Liver (tissue), 8 donors: ENCODE measurements at regions not wholly inside any gene's neighbourhood (a gene's known extent, or its start where the extent isn't known, plus 50 kb on each side); places are given as distances from the start of the nearest gene placed in this dataset.

Source experiments
- DNase-seq: peaks from one replicate; pipeline ENCODE4 v3.0.0-alpha.2; 2017; ENCODE audit warnings: low spot score
- H3K27ac ChIP-seq, 2 donors: one replicate each; pipeline ENCODE4 v1.7.0; 2013; ENCODE audit warnings: inconsistent platforms in 2 of 2, low read length in 2 of 2, control low read depth in 1 of 2, low read depth in 1 of 2, mild to moderate bottlenecking in 1 of 2
- H3K27me3 ChIP-seq, 4 donors: one replicate each; pipeline versions ENCODE4 v1.6.1 to v1.7.0; 2013; ENCODE audit warnings: low read length in 3 of 4, inconsistent platforms in 1 of 4, mild to moderate bottlenecking in 1 of 4, moderate library complexity in 1 of 4; ENCODE audit not compliant: control insufficient read depth in 4 of 4, insufficient read depth in 4 of 4
- H3K36me3 ChIP-seq, 4 donors: one replicate each; pipeline versions ENCODE4 v1.6.1 to v1.7.0; 2013; ENCODE audit warnings: low read length in 3 of 4, mild to moderate bottlenecking in 3 of 4, low read depth in 1 of 4, moderate library complexity in 1 of 4; ENCODE audit not compliant: control insufficient read depth in 4 of 4, insufficient read depth in 3 of 4
- H3K4me1 ChIP-seq, 4 donors: one replicate each; pipeline versions ENCODE4 v1.6.1 to v1.7.0; 2013; ENCODE audit warnings: low read length in 3 of 4, mild to moderate bottlenecking in 3 of 4, moderate library complexity in 1 of 4; ENCODE audit not compliant: control insufficient read depth in 4 of 4, insufficient read depth in 4 of 4
- H3K4me3 ChIP-seq, 3 donors: one replicate each; pipeline versions ENCODE4 v1.6.1 to v1.7.0; 2013; ENCODE audit warnings: low read length in 3 of 3, control low read depth in 1 of 3, low read depth in 1 of 3, mild to moderate bottlenecking in 1 of 3
- H3K9ac ChIP-seq, 2 donors: one replicate each; pipeline ENCODE4 v1.7.0; 2013; ENCODE audit warnings: low read length in 2 of 2, mild to moderate bottlenecking in 2 of 2, moderate library complexity in 2 of 2, control low read depth in 1 of 2, low read depth in 1 of 2
- H3K9me3 ChIP-seq, 4 donors: one replicate each; pipeline versions ENCODE4 v1.6.1 to v1.7.0; 2013; ENCODE audit warnings: low read length in 3 of 4; ENCODE audit not compliant: control insufficient read depth in 4 of 4
- EGR1 ChIP-seq, 2 donors: IDR thresholded peaks; 2 replicates each; pipeline ENCODE4 v1.6.1; 2016 to 2018; ENCODE audit warnings: antibody characterized with exemption in 2 of 2, low read depth in 2 of 2
- FOXA1 ChIP-seq: IDR thresholded peaks from 2 replicates; pipeline ENCODE4 v1.6.1; 2016; ENCODE audit warnings: antibody characterized with exemption
- FOXA2 ChIP-seq: IDR thresholded peaks from 2 replicates; pipeline ENCODE4 v1.6.1; 2016; ENCODE audit warnings: antibody characterized with exemption
- GABPA ChIP-seq, 2 donors: IDR thresholded peaks in 1 of 2; conservative IDR thresholded peaks in 1 of 2; 2 replicates each; pipeline ENCODE4 v1.6.1; 2016; ENCODE audit warnings: antibody characterized with exemption in 2 of 2, mild to moderate bottlenecking in 1 of 2, moderate library complexity in 1 of 2
- HNF4A ChIP-seq, 2 donors: conservative IDR thresholded peaks; 2 replicates each; pipeline ENCODE4 v1.6.1; 2016; ENCODE audit warnings: antibody characterized with exemption in 2 of 2, mild to moderate bottlenecking in 2 of 2
- HNF4G ChIP-seq: IDR thresholded peaks from 2 replicates; pipeline ENCODE4 v1.6.1; 2016; ENCODE audit warnings: antibody characterized with exemption
- JUND ChIP-seq, 2 donors: IDR thresholded peaks; 2 replicates each; pipeline ENCODE4 v1.6.1; 2016; ENCODE audit warnings: antibody characterized with exemption in 2 of 2
- NR2F2 ChIP-seq: IDR thresholded peaks from 2 replicates; pipeline ENCODE4 v1.6.1; 2016; ENCODE audit warnings: antibody characterized with exemption
- RAD21 ChIP-seq, 2 donors: IDR thresholded peaks; 2 replicates each; pipeline ENCODE4 v1.6.1; 2016; ENCODE audit warnings: antibody characterized with exemption in 2 of 2, mild to moderate bottlenecking in 2 of 2
- RXRA ChIP-seq, 2 donors: IDR thresholded peaks; 2 replicates each; pipeline ENCODE4 v1.6.1; 2017 to 2018; ENCODE audit warnings: antibody characterized with exemption in 2 of 2, mild to moderate bottlenecking in 1 of 2
- SP1 ChIP-seq: IDR thresholded peaks from 2 replicates; pipeline ENCODE4 v1.6.1; 2018; ENCODE audit warnings: antibody characterized with exemption, mild to moderate bottlenecking
- TAF1 ChIP-seq: conservative IDR thresholded peaks from 2 replicates; pipeline ENCODE4 v1.6.1; 2016; ENCODE audit warnings: antibody characterized with exemption, mild to moderate bottlenecking
- YY1 ChIP-seq: IDR thresholded peaks from 2 replicates; pipeline ENCODE4 v1.6.1; 2016; ENCODE audit warnings: antibody characterized with exemption, mild to moderate bottlenecking
- WGBS: extraction: QIAGEN DNeasy Blood & Tissue Kit; methylation state at CpG from one replicate; pipeline ENCODE4 v1.1.7; 2013; 5-methylcytosine and 5-hydroxymethylcytosine counted together
- TF ChIP-seq, protein P1 (sequence below): IDR thresholded peaks from 2 replicates; pipeline ENCODE4 v1.6.1; 2016; ENCODE audit warnings: antibody characterized with exemption
- TF ChIP-seq, protein P2 (sequence below): IDR thresholded peaks from 2 replicates; pipeline ENCODE4 v1.6.1; 2016; ENCODE audit warnings: antibody characterized with exemption
- TF ChIP-seq, protein P3 (sequence below): IDR thresholded peaks from 2 replicates; pipeline ENCODE4 v1.6.1; 2016; ENCODE audit warnings: antibody characterized with exemption
- TF ChIP-seq, protein P4 (sequence below): fragments of 150-350 bp; IDR thresholded peaks from 2 replicates; pipeline ENCODE4 v1.5.1; 2017; ENCODE audit warnings: improper control_type of control experiment, low read depth, low read length; ENCODE audit not compliant: missing input control
- TF ChIP-seq, protein P5 (sequence below): IDR thresholded peaks from 2 replicates; pipeline ENCODE4 v1.6.1; 2016; ENCODE audit warnings: antibody characterized with exemption, mild to moderate bottlenecking
- donor health status: healthy.
- donor health status: healthy.
- donor health status: healthy.
- donor health status: healthy.
- donor health status: healthy.

DNA sequence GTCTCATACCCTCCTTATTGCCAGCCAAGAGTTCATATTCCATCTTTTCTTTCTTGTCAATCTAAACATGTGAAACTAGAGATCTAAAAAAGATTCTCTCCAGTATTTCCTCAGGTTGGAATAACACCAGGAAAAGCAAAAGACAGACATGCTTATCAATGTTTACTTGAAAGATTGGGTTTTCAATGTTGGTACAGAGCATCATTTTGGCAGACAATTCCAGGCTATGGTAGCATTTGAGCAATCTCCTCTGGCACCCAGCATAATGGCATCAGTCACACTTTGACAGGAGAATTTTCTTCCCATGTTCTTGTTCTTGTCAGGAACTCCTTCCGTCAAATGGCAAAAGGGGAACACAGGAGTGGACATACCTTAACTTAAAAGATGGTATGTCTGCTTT is 61.0 kb upstream of the RARB start:
- TF ChIP-seq FOXA2 (peak; percentile 21), GABPA (IDR thresholded peaks at IDR 0.05 in 1 of 2, conservative IDR thresholded peaks at IDR 0.05 in 1 of 2) (no peak)
- DNase-seq = no peak
- Histone ChIP-seq H3K36me3 (no peaks in the 10 kb centered on the region), H3K9me3 (no peaks in the 10 kb centered on the region), H3K4me1 (no peaks in the 10 kb centered on the region), H3K9ac (no peak overlapping the region), H3K27ac (no peak overlapping the region), H3K4me3 (no peak overlapping the region), H3K27me3 (no peaks in the 10 kb centered on the region)
- WGBS = 82% methylated on average over 1 of the region's 1 CpG

DNA sequence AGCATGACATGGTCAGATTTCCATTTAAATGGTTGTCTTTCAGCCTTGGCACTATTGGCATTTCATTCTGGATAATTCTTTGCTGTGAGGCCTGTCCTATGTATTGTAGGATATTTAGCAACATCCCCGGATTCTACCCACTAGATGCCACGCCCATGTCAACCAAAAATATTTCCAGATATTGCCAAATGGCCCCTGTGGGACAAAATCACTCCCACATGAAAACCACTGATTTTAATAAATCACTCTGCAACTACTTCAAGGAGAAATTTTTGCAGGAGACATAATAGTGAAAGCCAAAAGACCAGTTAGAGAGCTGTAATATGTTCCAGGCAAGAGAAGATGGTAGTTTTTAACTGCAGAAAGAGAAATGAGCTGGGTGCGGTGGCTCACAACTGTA is 55.9 kb upstream of the RARB start:
- TF ChIP-seq EGR1 (IDR thresholded peaks at IDR 0.05; ENCODE audit: low read depth in 2 of 2) (no peak), FOXA1 (no peak), RXRA (IDR thresholded peaks at IDR 0.05) (no peak), HNF4A (conservative IDR thresholded peaks at IDR 0.05) (no peak), JUND (IDR thresholded peaks at IDR 0.05) (no peak), FOXA2 (no peak)
- TF ChIP-seq, protein P1, sequence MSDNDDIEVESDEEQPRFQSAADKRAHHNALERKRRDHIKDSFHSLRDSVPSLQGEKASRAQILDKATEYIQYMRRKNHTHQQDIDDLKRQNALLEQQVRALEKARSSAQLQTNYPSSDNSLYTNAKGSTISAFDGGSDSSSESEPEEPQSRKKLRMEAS = no peak
- TF ChIP-seq, protein P2, sequence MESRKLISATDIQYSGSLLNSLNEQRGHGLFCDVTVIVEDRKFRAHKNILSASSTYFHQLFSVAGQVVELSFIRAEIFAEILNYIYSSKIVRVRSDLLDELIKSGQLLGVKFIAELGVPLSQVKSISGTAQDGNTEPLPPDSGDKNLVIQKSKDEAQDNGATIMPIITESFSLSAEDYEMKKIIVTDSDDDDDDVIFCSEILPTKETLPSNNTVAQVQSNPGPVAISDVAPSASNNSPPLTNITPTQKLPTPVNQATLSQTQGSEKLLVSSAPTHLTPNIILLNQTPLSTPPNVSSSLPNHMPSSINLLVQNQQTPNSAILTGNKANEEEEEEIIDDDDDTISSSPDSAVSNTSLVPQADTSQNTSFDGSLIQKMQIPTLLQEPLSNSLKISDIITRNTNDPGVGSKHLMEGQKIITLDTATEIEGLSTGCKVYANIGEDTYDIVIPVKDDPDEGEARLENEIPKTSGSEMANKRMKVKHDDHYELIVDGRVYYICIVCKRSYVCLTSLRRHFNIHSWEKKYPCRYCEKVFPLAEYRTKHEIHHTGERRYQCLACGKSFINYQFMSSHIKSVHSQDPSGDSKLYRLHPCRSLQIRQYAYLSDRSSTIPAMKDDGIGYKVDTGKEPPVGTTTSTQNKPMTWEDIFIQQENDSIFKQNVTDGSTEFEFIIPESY = no peak
- 92% methylated on average over 3 of the region's 3 CpGs for WGBS

GRCh38 chr3:25376340-25376739 is 51.7 kb upstream of the RARB start:
- no peaks in the 10 kb centered on the region for H3K36me3 ChIP-seq
- no peak overlapping the region for H3K4me3 ChIP-seq
- peaks cover 0 to 2% (median 0%) of the 10 kb centered on the region in 4 donors for H3K9me3 ChIP-seq
- no peak overlapping the region for H3K27ac ChIP-seq
- H3K4me1 ChIP-seq = no peaks in the 10 kb centered on the region
- WGBS = 58% methylated on average over 4 of the region's 4 CpGs
- H3K27me3 ChIP-seq = peaks cover 0 to 3% (median 0%) of the 10 kb centered on the region in 4 donors
- H3K9ac ChIP-seq = no peak overlapping the region
- no peak for DNase-seq
- TF ChIP-seq, protein P2 = no peak
- TF ChIP-seq, protein P3, sequence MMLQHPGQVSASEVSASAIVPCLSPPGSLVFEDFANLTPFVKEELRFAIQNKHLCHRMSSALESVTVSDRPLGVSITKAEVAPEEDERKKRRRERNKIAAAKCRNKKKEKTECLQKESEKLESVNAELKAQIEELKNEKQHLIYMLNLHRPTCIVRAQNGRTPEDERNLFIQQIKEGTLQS = no peak
- TF ChIP-seq TAF1 = no peak
- TF ChIP-seq EGR1 (IDR thresholded peaks at IDR 0.05; ENCODE audit: low read depth in 2 of 2) = no peak
- no peak for TF ChIP-seq RXRA (IDR thresholded peaks at IDR 0.05)
- no peak for TF ChIP-seq RAD21 (IDR thresholded peaks at IDR 0.05)
- no peak for TF ChIP-seq FOXA1
- TF ChIP-seq HNF4A (conservative IDR thresholded peaks at IDR 0.05) = no peak
- TF ChIP-seq, protein P1 = no peak
- TF ChIP-seq FOXA2 = no peak
- TF ChIP-seq HNF4G = no peak
- TF ChIP-seq, protein P4, sequence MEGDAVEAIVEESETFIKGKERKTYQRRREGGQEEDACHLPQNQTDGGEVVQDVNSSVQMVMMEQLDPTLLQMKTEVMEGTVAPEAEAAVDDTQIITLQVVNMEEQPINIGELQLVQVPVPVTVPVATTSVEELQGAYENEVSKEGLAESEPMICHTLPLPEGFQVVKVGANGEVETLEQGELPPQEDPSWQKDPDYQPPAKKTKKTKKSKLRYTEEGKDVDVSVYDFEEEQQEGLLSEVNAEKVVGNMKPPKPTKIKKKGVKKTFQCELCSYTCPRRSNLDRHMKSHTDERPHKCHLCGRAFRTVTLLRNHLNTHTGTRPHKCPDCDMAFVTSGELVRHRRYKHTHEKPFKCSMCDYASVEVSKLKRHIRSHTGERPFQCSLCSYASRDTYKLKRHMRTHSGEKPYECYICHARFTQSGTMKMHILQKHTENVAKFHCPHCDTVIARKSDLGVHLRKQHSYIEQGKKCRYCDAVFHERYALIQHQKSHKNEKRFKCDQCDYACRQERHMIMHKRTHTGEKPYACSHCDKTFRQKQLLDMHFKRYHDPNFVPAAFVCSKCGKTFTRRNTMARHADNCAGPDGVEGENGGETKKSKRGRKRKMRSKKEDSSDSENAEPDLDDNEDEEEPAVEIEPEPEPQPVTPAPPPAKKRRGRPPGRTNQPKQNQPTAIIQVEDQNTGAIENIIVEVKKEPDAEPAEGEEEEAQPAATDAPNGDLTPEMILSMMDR = no peak
- TF ChIP-seq GABPA (IDR thresholded peaks at IDR 0.05 in 1 of 2, conservative IDR thresholded peaks at IDR 0.05 in 1 of 2) = no peak
- TF ChIP-seq JUND (IDR thresholded peaks at IDR 0.05) = no peak
- TF ChIP-seq YY1 = no peak
- TF ChIP-seq, protein P5, sequence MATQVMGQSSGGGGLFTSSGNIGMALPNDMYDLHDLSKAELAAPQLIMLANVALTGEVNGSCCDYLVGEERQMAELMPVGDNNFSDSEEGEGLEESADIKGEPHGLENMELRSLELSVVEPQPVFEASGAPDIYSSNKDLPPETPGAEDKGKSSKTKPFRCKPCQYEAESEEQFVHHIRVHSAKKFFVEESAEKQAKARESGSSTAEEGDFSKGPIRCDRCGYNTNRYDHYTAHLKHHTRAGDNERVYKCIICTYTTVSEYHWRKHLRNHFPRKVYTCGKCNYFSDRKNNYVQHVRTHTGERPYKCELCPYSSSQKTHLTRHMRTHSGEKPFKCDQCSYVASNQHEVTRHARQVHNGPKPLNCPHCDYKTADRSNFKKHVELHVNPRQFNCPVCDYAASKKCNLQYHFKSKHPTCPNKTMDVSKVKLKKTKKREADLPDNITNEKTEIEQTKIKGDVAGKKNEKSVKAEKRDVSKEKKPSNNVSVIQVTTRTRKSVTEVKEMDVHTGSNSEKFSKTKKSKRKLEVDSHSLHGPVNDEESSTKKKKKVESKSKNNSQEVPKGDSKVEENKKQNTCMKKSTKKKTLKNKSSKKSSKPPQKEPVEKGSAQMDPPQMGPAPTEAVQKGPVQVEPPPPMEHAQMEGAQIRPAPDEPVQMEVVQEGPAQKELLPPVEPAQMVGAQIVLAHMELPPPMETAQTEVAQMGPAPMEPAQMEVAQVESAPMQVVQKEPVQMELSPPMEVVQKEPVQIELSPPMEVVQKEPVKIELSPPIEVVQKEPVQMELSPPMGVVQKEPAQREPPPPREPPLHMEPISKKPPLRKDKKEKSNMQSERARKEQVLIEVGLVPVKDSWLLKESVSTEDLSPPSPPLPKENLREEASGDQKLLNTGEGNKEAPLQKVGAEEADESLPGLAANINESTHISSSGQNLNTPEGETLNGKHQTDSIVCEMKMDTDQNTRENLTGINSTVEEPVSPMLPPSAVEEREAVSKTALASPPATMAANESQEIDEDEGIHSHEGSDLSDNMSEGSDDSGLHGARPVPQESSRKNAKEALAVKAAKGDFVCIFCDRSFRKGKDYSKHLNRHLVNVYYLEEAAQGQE = no peak
- no peak for TF ChIP-seq SP1
- TF ChIP-seq NR2F2 = no peak

More for the DNA sequence above, 55.9 kb upstream of the RARB start:
- H3K27ac ChIP-seq = no peak overlapping the region
- no peak overlapping the region for H3K4me3 ChIP-seq
- no peaks in the 10 kb centered on the region for H3K36me3 ChIP-seq
- no peak for DNase-seq
- no peak overlapping the region for H3K9ac ChIP-seq
- H3K27me3 ChIP-seq = peaks cover 0 to 3% (median 0%) of the 10 kb centered on the region in 4 donors
- no peaks in the 10 kb centered on the region for H3K9me3 ChIP-seq
- H3K4me1 ChIP-seq = no peaks in the 10 kb centered on the region
